ENCODE measurements at regions not wholly inside any gene's neighbourhood (a gene's known extent, or its start where the extent isn't known, plus 50 kb on each side); places are given as distances from the start of the nearest gene placed in this dataset.

DNA sequence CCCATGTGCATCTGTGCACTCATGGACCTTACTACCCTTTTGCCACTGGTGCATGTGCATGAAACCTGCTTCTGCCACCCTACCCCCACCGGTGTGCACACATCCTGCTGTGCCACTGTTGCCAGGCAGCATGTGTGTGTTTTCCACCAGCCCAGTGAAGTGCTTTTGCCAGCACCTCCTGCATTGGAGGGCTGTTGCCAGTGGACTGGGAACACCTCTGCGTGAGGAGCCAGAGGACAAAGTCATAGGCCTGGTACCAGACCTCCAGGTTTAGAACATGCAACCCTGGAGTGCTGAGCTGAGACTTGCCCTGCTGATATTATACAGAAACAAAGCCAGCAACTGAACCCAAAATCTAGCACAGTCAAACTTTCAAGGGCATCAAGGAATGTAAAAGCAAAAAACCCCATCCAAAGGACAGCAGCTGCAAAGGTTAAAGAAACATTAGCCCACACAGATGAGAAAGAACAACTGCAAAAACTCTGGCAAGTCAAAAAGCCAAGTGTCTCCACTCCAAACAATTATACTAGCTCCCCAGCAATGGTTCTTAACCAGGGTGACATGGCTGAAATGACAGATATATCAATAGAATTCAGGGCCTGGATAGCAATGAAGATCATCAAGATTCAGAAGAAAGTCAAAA, 70.6 kb upstream of the PTPN3 start:
- no peak for TF ChIP-seq CTCF (IDR thresholded peaks at IDR 0.05)
- no peak for TF ChIP-seq EZH2 (IDR thresholded peaks at IDR 0.05)
- no peak for TF ChIP-seq EZH2phosphoT487 (IDR thresholded peaks at IDR 0.05)

Data from neural progenitor cell (in vitro differentiated cells).